ENCODE measurements at regions not wholly inside any gene's neighbourhood (a gene's known extent, or its start where the extent isn't known, plus 50 kb on each side); places are given as distances from the start of the nearest gene placed in this dataset.

- peak overlapping the region; percentile 80 for H3K9ac ChIP-seq (ENCODE audit: low read length)
Observed at GRCh38 chr7:130912862-130913638, 179.0 kb upstream of the KLF14 start.

More at GRCh38 chr7:130912862-130913638, 179.0 kb upstream of the KLF14 start:
- Histone ChIP-seq H3K9me3 (ENCODE audit: control insufficient read depth in 1 of 2, insufficient read depth in 1 of 2, low read depth in 1 of 2, low read length in 2 of 2) (no peaks in the 10 kb centered on the region), H3K4me1 (ENCODE audit: control insufficient read depth in 1 of 2, insufficient read depth in 2 of 2, low read length in 2 of 2) (peaks cover 91 to 99% of the 10 kb centered on the region in 2 experiments), H3K4me2 (ENCODE audit: low read length) (peak overlapping the region; percentile 71), H3K36me3 (ENCODE audit: control insufficient read depth in 1 of 2, insufficient read depth in 2 of 2, low read length in 2 of 2) (peaks cover 0 to 45% of the 10 kb centered on the region in 2 experiments; a peak in 1 of 4 replicates), H2AFZ (ENCODE audit: low read depth, low read length, poor library complexity, severe bottlenecking) (no peak overlapping the region), H3K79me2 (ENCODE audit: insufficient read depth, low read length) (peaks cover 99% of the 10 kb centered on the region), H3K4me3 (replicated peaks in 1 of 2; ENCODE audit: low read depth in 1 of 2, low read length in 2 of 2) (peak overlapping the region; percentile 40 to 41), H3K27me3 (ENCODE audit: insufficient read depth, low read length) (no peaks in the 10 kb centered on the region), H3K27ac (ENCODE audit: low read depth, low read length) (peak overlapping the region; percentile 99), H3K9me2 (ENCODE audit: insufficient read depth) (no peaks in the 10 kb centered on the region), H4K20me1 (ENCODE audit: insufficient read depth) (no peaks in the 10 kb centered on the region)
- DNase-seq (ENCODE audit: low read depth, low spot score) (peak; percentile 91), ATAC-seq (peak; percentile 56)
- RAD21 ChIA-PET (ENCODE audit: low non-redundant PET in 1 of 2, low total read pairs in 2 of 2, uncharacterized antibody in 2 of 2, unreplicated experiment in 2 of 2), result interaction anchor here in 1 of 2 experiments (0.9 kb wide), 1 partner anchor 14 kb away, joined by 4 read pairs; no protein-coding TSS in a partner anchor
- CTCF ChIA-PET, result interaction anchor here (1.2 to 2.3 kb wide), 3 partner anchors 16 to 95 kb away, joined by 4 to 8 read pairs (median 7); no protein-coding TSS in a partner anchor
- POLR2A ChIA-PET, result interaction anchor here (0.9 to 14.3 kb wide), 13 partner anchors 9 to 82 kb away, joined by 3 to 227 read pairs (median 4); no protein-coding TSS in a partner anchor
- intact Hi-C loops (cut with micrococcal nuclease), result loop anchor here (2.0 kb wide), 1 partner anchor 48 kb away; no protein-coding TSS in a partner anchor
- BruUV-seq (replicated peaks), result TSS peak; percentile 33
- TF ChIP-seq ATF3 (IDR thresholded peaks at IDR 0.05), result no peak
- peak; percentile 67; the same call in 1 of the 2 replicates for TF ChIP-seq POLR2AphosphoS5 (IDR thresholded peaks at IDR 0.05; ENCODE audit: low read depth, low read length)
- TF ChIP-seq YY1 (IDR thresholded peaks at IDR 0.05; ENCODE audit: extremely low read depth, insufficient replicate concordance, low read depth, low read length), result peak; percentile 15
- TF ChIP-seq TCF7L2 (IDR thresholded peaks at IDR 0.05; ENCODE audit: borderline replicate concordance, extremely low read depth, insufficient read depth, insufficient read length), result peak; percentile 86
